Epidermal melanocyte (primary cell): ENCODE measurements at regions not wholly inside any gene's neighbourhood (a gene's known extent, or its start where the extent isn't known, plus 50 kb on each side); places are given as distances from the start of the nearest gene placed in this dataset.
A peak's percentile ranks its signal among the peaks of the same experiment; 100 is the strongest.

ENCODE experiments used
- DNase-seq: peaks from one replicate; pipeline ENCODE4 v3.0.0; 2011; ENCODE audit warnings: low spot score; ENCODE audit not compliant: insufficient read length

DNA sequence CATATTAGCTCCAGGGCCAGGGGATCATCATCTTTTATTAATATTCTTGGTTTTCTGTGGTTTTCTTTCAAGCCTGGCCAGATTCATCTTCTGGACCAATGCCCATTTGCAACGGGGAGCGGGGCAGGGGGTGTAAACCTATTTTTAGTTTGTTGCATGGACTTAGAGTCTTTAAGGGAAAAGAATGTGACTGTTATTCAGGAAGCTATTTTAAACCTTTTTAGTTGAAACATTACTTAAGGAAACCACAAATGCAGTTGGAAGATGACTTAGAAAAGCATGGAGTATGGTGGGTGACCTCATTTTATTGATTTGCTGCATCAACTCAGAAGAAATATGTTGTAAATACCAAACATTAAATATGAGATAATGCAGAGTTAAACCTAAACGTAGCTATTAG lies 368.4 kb upstream of the E2F7 start:
- peak; percentile 21 for DNase-seq

DNA sequence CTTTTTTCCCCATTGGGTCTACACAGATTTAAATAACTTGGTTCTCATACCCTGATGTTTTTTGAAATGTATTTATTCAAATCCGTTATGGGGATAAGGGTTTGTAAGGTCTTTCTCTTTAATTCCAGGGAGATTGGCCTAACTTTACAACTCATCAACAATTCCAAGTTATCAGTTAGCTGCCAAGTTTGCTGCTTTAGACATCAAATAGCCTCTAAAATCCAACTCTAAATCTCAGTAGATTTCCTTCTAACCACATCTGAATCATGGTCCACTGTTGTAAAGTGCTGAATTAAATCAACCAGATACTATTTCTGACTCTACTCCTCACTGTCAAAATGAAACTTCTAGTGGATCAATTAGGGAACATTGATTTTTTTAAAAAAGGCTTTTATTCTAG lies 364.1 kb upstream of the E2F7 start:
- no peak for DNase-seq

DNA sequence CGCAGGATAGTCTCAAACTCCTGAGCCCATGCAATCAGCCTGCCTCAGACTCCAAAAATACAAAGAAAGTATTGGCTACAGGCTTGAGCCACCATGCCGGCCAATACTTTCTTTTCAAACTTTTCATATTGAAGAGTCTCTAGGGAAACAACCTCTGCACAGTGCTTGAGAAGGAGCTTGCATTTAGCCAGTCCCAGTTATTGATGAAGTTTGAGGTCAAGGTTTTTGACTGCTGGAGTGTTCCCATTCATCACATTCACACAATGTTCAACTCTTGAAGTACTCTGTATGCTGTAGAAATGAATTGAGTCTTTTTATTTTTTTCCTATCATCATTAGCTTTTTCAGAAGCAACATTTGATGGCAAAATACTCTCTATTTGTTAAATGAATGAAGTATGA lies 355.8 kb upstream of the E2F7 start:
- no peak for DNase-seq

DNA sequence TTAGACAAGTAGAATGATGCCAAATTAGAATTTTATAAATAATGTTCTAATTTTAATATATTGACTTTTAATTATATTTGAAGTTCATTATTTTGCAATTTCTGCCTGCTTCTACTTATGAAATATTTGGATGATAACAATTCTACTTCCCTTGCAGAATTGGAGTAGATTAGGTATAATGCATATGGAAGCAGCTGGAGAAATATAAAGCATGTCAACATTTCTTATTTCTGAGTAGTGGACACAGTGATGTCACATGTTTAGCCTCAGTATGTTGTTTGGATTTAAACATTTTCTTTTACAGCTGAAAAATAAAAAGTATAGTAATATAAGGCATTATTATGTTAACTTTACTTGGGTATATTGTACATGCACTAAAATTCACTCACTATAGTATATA lies 344.2 kb upstream of the E2F7 start:
- no peak for DNase-seq

DNA sequence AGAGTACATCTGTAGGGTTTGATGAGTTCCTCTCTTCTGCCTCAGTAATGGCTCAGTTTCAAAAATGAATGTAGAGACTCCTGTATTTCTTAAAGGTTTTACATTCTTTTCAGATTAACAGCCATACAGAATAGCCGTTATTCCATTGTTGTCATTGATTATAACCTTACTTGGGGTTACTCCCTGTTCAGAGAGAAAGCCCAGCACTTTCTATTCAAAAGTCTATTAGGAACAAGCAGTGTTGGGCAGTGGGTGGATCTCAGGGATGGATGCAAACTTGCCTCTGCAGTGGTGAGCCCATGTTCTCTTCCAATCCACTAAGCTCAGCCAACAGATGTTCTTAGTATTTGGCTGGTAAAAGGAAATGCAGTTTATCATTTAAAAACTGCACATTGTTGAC lies 342.6 kb upstream of the E2F7 start:
- no peak for DNase-seq

DNA sequence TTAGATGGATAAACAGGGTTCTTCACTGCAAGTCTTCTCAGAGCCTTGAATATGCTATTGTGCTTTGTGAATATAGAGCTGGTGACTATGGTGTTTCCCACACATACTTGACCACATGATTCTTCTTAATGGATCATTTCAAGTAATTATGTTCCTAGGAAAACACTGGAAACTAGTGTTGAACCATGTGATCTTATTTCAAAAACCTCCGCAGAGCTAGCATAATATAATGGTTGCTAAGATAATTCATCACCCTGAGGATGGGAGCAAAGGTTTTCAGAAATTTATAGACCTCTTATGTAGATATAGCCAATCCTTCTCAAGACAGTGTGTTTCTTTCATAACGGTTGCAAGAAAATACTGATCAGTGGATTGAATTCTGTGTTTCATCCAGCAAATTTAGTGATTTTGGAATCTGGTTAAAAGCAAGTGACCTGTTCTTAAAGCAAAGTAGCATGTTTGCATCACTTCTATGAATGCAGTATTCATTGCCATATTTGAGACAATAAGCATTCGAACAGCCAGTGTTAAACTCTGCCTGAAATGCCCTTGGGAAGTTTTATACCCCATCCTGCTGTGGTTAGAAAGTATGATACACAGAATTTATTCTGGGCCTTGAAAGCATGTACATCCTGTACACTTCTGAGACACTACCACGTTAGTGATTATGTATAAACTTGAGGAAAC lies 341.0 kb upstream of the E2F7 start:
- peak; percentile 25 for DNase-seq

DNA sequence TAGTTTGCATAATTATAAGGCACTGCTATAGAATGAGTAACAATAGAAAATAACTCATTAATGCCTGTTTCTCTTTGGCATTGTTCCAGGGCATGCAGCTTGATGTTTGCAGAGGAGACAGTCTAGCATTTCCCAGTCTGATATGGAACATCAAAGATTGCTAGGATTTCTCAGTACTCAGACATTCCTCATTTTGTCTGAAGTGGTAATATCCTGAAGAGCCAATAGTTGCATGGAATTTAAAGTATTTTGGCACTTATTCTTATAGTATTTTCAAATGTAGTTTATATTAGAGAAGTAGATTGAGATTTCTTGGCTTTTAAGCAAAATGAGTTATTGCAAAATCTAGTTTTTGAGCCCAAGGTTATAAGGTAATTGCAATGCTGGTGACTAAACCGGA lies 337.3 kb upstream of the E2F7 start:
- no peak for DNase-seq

DNA sequence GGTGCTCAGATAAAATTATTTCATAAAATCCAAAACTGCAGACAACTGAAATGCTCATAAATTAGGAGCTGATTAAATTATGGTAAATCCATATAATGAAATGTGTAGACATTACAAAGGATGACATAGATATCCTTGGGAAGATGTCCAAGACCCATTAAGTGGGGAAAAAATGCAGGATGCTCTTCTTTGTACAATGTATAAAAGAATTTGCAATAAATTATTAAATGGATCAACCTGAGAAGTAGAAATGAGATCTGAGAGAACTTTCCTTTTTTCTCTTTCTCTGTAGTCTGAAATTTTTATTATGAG lies 336.4 kb upstream of the E2F7 start:
- DNase-seq: no peak

DNA sequence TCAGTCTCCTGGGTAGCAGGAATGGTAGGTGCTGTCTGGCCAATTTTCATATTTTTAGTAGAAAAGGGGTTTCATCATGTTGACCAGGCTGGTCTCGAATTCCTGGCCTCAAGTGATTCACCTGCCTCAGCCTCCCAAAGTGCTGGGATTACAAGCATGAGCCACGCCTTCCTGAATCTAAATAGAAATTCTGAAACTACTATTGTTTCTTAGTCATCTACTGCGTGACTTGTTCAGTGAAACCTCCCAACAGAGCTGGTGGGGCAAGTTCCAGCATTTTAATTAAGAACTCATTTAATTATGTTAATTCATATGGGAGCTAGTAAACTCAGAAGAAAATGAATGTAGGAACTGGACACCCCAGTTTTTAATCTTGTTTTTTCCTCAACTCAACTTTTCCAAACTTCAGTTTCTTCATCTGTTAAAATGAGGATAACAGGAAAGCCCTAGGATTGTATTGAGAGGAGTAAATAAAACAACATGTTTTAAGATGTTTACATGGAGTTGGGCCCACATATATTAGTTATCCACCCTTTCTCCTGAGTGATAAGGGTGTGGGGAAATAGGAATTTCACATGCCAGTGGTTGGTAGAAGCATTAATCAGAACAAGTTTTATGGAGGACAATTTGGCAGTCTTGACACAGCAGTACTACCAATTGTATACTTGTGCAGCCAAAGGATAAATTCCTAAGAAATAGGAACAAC lies 335.8 kb upstream of the E2F7 start:
- DNase-seq: no peak

DNA sequence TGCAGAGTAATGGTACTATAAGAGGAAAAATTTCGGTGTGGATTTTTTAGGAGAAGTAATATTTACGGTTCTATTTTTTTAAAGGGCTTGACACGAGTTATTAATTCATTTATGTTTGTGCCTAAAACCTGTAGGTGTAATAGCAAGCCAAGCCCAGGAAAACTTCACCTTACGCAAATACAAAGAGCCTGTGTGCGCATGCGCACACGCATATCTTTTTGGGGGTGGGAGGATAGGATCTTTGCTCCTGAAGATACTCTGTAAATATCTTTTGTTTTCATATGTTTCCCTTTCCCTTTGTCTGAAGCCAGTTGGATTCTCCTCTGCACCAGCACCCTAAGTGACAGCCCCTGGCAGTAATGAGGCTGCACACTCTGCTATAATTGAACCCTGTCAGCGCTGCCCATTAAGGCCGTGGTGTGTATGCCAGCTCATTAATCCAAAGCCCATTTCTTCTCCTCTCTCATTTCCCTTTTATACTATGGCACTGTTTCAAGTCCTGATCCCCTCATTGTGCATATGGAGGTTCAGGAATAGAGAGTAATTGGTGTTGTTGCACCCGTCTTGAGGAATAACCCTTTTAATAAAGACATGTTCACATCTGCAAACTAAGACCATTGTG lies 327.2 kb upstream of the E2F7 start:
- DNase-seq: no peak

DNA sequence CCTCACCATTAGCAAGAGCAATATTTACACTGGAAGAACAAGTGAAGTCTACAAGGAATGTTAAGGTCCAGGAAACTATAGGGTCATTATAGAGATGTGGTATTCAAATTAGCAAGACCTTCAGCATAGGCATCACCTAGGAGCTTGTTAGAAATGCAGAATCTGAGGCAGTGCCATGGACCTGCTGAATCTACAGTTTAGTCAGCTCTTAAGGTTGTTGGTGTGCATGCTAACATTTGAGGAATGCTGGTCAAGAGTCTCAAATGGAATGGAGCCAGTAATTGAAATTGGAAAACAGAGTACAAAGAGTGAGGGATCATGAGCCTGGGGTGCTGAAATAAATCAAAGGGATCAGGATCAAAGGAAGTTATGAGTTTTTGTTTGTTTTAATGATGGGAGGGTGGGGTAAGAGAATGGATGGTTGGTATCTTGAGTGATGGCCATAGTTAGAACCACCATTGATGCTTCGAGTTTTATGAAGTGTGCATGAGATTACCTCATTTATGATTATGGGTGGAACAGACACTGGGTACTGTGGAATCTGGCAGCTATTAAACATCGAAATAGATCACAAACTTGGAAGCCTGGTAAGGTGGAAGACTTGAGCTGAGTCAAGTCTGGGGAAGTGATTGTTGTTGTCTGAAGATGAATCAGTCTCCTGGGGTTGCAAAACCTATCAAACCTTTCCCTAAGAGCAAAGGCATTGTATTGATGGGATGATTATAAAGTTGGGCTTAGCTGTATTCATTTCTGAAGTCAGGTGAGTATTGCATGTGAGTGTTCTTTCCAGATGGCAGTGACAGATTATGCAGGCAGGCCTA lies 323.3 kb upstream of the E2F7 start:
- DNase-seq: no peak

DNA sequence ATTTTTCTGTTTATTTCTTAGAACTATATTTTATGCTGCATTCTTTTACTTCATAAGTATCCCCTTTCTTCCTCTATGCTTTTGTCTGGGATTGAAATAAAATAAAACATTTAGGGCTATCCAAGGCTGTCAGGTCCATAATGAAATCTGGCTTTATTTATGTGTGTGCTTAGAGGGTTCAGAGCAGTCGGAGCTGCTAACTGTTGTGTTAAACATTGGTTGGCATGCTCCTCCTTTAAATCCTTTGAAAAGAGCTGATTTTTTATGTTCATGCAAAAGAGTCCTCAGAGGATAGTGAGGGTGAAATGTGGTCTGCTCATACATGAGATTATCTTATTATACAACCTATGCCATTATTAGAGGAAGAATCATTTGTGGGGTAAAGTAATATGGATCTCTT lies 322.3 kb upstream of the E2F7 start:
- DNase-seq: no peak

DNA sequence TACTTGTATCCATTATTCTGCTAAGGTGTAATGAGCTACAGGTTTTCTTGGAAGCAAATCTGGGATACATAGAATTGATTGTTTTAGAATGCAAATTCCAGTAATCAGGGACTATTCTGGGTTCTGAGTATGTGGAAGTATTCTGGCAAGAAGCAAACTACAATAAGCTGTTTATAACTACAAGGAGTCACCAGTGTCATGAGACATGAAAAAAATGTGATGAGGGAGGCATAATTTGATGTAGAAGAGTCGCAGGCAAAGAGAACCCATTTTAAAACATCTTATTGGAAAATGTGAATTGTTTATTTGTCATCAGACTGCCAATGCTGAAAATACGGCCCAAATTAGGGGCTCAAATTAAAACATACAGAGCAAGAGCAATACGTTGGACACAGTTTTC lies 321.8 kb upstream of the E2F7 start:
- peak; percentile 77 for DNase-seq

DNA sequence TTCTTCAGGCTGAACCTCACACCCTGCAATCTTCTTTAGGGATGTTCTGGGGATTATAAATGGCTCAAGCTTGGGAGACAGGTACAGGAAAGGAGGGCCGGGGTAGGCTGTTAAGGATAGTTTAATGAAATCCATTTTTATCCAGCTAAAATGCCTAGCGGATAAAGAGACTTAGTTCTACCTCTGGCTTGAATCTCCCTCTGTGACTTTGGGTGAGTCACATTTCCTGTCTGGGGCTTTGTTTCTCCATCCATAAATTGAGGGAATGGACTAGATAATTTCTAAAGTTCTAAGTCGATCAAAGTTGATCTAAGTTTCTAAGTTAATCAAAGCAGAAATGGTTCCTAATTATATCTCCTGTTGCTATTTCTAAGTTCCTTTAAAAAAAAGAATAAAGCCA lies 319.6 kb upstream of the E2F7 start:
- no peak for DNase-seq

DNA sequence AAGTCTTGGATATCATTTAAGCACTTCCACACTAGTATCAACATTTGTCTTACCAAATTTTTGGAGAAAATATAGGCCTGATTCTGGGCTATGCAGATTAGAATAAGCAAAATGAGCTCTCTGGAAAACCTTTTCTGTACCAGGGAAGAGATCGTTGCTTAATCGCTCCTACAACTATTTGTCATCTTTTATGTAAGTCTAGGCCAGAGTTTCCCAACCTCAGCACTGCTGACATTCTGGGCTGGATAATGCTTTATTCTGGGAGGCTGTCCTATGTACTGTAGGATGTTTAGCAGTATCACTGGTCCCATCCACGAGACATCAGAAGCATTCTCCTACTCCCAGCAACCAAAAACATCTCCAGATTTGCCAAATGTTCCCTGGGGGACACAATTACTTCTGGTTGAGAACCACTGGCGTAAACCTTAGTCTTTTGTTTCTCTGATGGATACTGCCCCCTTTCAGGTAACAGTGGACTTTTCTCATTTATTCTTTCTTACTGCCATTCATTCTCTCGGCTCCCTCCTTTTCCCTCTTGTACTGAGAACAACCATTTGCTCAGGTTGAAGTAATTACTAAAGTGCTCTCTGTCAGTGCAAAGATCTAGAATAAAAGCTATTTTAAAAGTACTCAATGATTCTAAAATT lies 316.9 kb upstream of the E2F7 start:
- no peak for DNase-seq

DNA sequence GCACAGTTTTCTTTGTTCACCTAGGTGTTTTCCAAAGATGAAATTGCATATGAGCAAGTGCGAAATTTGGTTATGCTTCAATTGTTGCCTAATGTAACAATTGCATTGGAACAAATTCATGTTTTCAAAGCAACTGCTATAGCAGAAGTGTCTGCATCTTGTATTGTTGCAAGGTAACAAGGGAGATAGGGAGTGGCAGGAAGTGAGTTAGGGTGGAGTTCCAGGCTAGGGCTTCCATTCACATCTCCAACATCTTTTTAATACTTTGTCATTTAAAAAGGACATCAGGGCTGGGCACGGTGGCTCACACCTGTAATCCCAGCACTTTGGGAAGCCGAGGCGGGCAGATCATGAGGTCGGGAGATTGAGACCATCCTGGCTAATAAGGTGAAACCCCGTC lies 312.3 kb upstream of the E2F7 start:
- no peak for DNase-seq

DNA sequence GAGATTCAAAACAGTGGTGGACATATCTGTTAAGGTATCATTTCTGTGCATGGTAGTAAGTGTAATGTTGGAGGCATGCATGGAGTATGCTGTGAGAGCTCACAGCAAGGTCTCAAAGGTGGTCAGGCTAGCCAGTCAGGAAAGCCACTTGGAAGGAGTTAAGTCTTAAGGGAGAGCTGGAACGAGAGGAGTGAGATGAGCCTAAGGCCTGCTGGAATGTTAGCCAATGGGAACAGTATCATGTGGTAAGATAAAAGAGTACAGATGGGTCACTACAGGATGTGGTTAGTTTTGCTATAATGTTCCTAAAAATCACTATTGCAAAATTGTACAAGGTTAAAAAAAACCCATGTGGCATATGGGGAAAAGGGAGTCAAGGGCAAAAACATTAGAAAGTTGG lies 311.7 kb upstream of the E2F7 start:
- no peak for DNase-seq

DNA sequence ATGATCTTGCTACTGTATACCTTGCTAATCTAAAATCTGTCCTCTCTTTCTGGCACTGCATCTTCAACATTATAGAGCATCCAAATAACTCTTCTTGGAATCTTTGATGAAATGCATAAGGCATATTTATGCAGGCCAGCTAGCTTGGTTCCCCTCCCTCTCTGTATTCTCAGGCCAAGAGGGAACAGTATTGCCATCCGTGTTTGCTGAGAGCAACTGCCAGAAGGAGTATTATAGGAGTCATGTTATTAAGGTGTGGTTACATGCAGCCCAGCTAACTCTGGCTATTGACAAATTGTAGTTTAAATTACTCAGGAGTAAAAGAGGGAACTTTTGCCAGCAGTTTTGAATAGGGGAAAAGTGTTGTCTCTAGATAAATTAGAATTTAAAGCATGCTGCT lies 309.3 kb upstream of the E2F7 start:
- no peak for DNase-seq

DNA sequence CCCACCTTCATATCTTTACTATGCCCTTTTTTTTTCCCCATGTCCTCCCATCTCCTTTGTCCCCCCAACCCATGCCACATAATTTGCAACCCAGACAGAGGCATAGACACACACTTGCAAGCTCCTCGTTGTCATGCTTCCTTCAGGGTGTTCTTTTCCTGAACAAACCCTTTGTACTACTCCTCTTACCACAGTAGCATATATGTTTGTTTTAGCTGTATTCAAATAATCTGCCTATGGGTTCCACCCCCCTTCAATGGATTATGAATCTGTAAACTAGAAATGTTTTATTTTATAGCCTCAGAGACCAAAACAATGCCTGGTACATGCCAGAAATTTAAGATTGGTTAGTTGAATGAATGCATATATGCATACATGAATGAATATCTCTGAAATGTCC lies 307.1 kb upstream of the E2F7 start:
- DNase-seq: no peak

DNA sequence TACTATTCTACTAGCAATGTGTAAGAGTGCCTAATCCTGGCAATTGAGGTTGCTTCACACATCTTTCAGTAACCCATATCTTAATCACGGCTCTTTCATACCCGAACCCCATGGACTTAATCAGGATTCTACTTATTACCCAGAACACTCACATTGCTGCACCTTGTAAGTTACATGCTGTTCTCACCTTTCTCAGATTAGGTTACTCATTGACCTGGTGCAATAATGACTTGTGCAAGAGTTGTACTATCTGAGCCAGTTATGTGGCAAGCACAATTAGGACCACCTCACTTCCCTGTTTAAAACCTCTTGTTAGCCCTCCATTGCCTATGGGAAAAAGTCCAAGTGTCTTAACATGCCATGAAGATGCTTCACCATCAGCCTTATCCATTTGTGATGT lies 306.7 kb upstream of the E2F7 start:
- DNase-seq: no peak

DNA sequence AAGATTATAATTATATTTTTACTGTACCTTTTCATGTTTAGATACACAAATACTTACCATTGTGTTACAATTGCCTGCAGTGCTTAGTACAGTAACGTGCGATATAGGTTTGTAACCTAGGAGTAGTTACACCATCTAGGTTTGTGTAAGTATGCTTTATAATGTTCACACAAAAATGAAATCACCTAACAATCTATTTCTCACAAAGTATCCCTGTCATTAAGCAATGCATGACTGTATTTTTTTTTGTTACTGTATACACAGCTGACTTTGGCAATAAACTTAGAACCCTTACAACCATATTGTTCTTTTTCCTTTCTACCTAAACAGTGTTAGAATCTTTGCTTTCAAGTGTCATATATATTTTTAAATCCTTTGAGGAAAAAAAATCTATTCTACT lies 303.0 kb upstream of the E2F7 start:
- DNase-seq: no peak

DNA sequence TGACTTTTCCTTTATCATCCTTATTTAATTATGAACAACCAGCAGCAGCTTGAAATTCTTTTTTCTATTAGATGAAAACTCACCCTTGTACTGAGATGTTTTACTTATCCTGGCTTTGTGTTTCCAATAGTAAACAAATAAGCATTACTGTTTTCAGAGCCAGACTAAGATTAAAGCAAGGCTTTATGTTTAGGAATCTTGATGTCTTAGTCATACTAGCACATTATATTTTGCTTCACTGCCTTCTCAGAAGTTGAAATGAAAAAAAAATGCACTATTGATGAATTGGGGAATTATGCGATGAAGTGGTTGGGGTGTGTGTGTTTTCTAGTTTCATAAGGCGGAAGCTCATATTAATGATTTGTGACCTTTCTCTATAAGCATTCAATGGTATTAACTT lies 301.2 kb upstream of the E2F7 start:
- DNase-seq: no peak
